ENCODE measurements at regions not wholly inside any gene's neighbourhood (a gene's known extent, or its start where the extent isn't known, plus 50 kb on each side); places are given as distances from the start of the nearest gene placed in this dataset.

GRCh38 chr16:58933186-58933585, 199.1 kb upstream of the GOT2 start:
- TF ChIP-seq GATA1 (IDR thresholded peaks at IDR 0.05; ENCODE audit: low read depth, low read length) (no peak), POLR2A (IDR thresholded peaks at IDR 0.05; ENCODE audit: low read length) (no peak)
